NCI-H226 (cell line): ENCODE measurements at regions not wholly inside any gene's neighbourhood (a gene's known extent, or its start where the extent isn't known, plus 50 kb on each side); places are given as distances from the start of the nearest gene placed in this dataset.

Experiments used
- DNase-seq: peaks from one replicate; pipeline ENCODE4 v3.0.0-alpha.2; 2015

DNA sequence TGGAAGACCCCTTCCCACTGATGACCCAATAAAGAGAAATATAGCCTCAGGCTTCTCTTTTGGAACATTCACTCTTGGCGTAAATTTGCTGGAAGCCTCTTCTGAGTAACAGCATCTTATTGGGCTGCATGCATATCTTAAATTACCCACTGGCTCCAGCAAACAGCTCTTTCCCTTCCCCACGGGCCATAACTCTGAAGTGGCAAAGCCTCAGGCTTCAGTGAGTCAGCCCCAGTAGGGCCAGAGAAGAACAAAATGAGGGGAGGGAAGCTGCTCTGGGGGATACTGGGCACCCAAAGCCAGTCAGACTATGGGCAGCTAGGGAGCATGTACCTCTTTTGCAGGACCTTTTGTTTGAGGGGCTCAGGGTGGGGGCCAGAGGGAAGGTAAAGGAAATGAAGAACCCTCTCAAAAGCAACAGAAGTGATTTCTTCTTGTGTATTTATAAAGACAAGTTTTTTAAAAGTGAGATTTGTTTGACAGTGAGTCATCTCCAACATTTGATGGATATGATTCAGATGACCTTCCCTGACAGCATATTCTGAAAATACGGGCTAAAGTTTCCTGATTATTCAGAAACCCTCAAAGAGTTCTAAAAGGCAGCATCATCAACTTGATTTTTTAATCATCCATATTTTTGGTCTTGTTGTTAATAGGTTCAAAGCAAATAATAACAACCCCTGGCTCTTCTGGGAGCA is 203.4 kb downstream of the KIF18A start:
- DNase-seq, result peak; percentile 89

DNA sequence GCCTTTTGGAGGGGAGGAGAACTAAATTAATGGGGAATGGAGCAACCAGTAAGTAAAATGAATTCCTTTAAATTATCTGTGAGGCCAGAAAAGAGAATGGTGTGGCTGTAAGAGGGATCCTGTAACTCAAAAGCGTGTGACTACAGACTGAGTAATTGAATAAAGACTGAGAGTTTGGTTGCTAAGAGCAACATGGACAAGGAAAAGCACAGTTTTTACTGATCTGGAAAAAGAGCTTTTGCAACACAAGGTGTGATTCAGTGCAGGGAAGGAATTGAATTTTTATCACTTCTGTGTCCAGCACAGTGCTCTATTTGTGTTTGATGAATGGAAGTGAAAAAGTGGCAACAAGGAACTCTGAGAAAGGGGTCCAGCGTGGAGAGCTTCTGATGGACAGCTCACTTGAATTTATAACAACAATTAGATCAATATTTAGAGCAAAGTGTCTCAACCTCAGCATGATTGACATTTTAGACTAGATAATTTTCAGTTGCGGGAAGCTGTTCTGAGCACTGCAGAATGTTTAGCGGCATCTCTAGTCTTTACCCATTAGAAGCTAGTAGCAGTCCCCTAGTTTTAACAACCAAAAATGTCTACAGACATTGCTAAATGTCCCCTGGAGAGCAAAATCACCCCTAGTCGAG is 202.8 kb upstream of the BDNF start:
- DNase-seq, result peak; percentile 74

DNA sequence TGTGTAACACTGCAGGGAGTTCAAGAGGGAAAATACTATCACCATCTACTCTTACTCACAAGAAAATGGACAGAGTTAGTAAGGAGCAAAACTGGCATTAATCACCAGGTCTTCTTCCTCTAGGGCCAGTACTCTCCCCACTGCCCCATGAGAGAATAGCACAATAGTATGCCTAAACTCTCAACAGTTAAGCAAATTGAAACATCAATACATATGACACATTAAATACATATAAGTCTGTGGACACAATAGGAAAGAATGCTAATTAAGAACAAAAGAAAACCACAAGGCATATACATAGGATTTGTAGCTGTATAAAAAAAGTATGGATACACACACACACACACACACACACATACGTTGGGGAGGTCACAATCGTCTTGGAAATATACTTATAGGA is 197.9 kb upstream of the BDNF start:
- no peak for DNase-seq

DNA sequence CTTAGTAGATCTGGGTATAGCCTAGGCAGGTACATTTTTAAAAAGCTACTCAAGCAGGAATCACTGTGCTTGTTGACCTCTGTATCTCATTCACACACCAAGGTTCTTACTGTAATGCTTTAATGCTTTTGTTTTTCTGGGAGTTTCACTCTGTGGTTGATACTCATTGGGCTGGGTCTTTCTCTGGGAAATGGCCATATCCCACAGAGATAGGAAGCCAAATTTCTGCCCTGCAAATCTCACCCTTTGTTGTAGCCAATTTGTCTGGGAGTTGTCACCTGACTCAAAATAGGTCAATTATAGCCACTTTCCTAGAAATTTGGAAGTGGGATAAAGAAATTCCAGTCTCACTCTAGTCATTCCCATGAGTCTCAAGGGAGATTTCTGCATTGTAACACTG is 195.8 kb upstream of the BDNF start:
- DNase-seq, result no peak

DNA sequence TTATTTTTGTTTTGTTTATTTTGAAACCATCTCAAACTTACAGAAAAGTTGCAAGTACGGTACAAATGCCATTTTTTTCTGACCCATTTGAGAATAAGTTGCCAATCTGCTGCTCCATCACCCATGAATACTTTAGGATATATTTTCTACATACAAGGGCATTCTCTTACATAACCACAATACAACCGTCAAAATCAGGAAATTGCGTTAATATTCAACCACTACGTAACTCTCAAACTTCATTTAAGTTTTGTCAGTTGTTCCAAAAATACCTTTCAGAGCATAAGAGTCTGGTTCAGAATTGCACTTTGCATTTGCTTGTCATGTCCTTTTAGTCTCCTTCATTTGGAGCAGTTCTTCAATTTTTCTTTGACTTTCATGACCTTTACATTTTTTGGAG is 194.3 kb upstream of the BDNF start:
- DNase-seq, result no peak

DNA sequence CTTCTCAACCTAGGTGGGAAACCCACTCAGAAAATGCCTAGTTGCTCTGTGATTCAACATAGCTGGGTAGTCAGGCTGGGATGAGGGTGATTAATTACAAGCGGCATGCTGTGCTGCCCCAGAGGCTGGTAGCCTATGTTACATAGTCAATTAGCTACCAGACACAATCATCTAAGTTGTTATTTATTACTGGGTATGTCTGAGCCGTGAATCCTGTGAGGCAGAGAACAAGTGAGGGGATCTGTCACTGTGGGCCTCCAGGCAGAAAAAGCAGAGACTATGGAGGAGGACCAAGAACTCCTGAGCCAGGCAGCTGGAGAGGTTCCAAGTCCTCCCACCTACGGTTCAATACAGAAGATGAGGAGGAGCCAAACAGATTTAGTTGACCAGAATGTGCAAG is 186.6 kb upstream of the BDNF start:
- DNase-seq, result peak; percentile 51

DNA sequence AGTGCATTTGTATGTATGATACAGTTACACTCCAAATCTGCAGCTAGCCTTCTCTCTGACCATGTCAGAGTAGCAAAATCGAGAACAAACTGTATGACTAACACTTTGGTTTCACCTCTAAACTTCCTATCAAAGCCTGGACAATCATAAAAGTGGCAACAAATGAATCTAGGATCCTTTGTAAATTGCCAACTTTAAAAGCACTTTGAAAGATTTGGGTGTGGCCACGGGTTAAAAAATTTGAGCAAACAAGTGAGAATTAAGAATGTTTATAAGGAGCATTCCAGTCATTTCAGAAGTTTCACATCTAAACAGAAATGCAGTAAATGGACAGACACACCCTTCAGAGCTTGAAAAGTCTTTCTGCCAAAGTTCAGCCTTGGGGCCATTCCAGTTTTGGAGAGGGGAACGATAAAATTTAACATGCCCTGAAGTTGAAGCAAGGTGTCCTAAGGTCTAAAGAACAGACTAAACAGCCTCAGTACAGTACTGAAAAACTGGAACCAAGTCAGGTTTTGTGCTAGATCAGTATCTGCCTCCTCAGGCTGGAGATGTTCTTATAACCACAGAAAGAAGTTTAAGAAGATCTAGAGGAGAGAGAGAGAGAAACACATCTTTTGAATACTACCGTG is 181.9 kb upstream of the BDNF start:
- DNase-seq, result no peak

DNA sequence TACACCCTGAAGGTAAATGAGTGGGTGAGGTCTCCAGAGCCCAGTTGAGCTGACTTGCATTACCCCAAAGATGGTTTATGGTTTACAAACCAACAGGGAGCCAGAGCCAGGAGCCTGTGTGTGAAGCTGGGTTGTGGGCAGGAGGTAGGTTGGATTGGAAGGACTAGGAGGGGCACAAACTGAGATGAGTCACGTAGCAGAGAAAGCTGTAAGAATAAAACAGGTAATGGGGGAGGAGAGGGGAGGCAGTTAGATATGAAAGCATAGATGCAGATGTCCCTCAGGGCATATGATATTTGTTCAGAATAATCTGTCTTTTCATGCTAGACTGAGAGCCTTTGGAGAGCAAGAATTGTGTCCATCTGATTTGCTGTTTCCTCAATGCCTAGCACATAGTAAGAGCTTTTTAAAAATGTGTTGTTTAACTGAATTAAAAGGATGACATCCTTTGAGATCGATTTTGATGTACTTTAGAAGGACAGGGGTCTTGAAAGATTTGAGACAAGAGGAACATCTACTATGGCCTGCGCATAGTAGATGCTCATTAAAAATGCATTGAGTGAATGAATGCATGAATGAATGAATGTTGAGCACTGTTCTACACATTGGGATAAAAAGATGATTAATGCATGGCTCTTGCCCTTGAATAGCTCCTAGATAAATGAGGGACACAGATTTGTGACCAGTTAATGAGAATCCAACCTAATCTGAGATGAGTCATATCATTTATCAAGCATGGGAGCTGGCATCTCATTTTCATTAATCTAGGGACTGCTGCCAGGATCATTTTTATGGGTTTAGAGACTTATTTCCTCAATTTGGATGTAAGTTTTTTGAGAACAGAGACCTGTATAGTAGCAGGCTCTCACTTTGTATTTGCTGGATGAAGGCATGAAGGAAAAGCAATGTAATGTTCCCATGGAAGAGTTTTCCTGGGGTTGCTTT is 175.8 kb upstream of the BDNF start:
- DNase-seq, result peak; percentile 72

DNA sequence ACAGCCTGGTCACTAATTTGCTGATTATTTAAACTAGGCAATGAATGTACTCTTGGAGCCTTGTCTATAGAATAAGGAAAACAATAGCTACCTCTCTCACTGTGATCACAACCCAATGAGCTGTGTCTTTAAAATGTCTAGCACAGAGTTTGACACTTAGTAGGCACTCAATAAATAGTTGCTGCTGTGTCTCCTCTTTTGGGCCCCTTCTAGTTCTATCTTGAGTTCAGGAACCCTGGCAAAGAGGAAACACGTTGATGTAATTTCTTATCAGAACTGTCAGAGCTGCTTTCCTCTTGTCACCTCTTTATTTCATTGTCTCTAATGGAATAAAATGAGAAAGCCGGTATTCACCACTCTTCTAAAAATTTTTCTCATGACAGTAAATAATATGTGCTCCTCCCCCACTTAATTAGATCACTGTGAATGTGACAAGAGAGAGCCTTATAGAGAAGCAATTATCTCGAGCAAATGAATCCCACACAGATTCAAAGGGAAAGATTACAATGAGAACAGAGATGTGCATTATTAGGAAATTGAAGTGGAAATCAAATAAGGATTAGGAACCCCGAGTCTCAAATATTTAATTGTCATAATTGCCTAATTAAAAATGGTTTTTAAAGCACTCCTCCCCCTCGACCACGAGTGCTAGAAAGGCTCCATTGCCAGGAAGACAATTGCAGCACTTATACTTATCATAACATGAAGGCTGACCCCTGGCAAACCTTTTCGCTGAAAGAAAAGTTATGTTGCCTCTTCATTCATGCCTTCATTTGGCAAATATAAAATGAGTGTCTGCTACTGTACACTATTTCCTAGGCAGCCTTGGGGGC is 175.0 kb upstream of the BDNF start:
- no peak for DNase-seq

DNA sequence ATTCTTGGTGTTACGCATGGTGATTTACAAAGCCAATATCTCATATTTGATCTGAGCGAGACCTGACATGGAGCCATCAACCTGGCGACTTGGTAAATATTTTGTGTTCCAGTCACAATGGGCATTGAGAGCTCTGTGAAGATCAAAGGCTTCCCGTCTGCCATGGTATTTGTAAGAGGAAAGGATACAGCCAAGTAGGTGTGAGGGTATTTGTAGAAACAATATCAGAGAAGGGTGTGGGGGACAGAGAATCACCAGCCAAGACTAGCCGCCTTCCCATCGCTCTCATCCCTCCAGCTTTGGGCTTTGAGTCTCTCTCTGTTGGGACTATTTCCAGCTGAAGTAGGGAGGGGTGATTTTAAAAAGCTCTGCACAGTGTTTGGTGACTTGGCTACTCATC is 173.4 kb upstream of the BDNF start:
- no peak for DNase-seq

DNA sequence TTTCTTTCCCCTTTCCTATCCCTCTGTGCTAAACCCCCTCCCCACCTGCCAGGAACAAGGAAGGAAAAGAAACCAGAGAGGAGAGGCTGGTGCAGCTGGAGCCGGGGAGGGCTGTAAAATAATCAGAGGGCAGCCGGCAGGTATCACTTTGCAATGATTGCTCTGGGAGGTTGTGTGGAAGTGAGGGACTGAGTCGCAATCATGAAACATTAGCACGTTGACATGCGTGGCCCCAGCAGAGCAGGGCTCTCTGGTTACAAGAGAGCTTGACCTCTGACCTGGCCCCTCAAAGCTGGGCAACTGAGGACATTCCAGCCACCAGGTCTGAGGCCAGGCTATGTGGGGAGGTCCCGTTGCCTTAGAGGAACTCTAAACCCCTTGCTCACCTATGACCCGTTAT is 170.8 kb upstream of the BDNF start:
- no peak for DNase-seq

DNA sequence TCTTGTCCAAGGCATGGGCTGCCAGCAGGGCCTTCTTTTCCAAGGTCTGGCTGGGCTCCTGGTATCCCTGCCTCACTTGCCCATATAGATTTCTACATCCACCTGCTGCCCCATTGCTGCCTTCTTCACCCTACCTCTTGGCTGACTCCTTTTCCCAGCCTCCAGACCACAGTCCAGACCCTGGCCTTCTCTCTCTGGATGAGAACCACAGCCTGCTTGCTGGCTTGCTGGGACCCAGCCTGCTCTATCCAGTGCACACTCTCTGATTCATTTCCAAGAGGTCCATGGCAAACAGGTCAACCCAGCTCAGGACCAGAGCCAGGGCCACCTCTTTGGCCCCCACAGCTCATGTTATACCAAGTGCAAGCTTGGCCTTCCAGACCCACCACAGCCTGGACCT is 169.4 kb upstream of the BDNF start:
- DNase-seq, result no peak

DNA sequence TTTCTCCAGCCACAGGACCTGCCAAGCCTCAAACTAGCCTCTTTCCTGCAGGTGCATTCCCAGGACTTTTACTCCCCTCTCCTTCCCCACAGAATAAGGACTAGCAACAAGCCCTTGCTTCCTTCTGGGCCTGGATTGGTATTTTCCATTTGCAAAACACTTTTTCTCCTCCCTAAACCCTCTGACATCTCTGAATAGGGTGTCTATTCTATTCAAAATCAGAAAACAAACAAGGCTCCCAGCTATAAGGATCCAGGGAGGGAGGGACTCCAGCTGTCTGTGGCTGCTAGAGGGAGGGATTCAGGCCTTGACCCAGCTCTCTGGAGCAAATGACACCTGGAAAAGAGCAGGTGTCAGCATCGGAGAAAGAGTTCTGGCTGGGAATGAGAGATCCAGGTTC is 168.5 kb upstream of the BDNF start:
- no peak for DNase-seq

DNA sequence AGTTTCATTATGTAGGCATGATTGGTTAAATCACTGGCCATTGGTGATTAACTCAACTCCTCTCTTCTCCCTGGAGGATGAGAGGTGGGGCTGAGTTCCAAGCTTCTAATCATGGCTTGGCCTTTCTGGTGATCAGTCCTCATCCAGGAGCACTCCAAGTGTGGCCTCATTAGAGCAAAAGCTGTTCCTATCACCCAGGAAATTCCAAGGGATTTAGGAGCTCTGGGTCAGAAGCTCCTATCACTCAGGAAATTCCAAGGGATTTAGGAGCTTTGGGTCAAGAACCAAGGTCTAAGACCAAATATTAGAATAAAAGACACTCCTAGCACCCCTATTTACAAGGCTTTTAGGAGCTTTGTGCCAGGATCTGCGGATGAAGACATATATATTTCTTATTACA is 168.0 kb upstream of the BDNF start:
- DNase-seq, result peak; percentile 57

DNA sequence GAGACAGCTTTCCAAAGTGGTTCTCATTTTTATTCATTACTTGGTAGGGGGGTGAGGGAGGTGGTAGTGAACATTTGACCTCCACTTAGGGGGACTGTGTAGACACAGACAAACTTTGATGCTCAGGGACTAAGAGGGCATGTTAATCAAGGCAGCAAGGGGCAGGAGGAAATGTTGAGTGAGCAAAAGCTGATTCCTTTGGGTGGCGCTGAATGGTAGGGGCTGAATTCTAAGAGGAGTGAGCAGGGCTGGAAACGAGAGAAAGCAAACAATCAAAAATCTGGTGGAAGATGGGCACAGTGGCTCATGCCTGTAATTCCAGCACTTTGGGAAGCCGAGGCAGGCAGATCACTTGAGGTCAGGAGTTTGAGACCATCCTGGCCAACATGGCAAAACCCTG is 164.8 kb upstream of the BDNF start:
- no peak for DNase-seq

DNA sequence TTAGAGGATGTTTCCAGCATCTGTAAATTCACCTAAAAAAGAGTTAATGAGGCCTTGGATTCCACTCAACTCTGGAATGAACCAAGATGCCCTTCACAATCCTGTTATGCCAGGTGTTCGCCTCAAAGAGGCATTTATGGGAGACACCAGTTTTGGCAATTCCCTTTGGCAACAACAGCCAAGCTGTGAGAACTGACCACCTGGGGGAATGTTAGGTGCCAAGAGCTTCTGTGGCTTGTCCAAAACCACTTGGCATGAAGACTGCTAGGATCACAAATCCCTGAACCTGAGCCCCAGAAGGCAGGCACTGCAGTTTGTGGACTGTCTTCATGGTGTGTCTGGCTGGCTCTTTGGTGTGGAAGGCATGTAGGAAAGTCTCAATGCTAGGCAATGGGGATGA is 164.4 kb upstream of the BDNF start:
- DNase-seq, result no peak

DNA sequence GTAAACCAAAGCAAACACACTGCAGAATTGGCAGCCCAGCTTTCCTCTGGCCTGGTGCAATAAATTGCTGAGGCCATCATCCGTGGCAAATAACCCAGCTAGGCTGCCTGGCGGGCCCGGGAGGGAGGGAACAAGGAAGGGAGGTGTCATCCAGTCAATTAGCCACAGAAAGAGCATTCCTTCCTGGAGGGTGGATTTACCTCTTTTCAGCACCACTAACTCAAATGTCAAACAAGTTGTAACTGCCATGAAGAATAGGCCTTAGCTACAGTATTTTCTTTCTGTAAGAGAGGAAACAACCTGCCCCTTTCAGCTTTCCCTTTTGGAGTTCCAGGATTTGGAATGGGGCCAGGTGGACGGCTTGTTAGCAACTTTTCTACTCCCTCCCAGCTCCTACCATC is 163.8 kb upstream of the BDNF start:
- DNase-seq, result no peak

DNA sequence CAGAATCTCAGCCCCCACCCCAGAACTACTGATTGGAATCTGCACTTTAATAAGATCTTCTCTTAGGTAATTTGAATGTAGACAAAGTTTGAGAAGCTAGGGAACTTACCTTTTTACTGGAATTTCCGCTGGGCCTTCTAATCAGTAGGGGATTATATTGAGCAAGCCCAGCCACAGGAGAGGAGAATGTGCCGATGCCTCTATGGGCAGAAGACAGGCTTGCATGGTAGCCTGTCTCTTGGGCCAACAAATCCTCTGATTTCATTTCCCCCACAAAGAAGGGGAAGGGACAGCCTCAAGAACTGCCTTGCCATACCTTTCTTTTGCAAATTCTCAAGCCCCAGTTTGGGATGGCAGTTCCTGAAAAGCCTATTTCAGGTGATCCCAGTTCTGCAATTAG is 163.4 kb upstream of the BDNF start:
- no peak for DNase-seq

DNA sequence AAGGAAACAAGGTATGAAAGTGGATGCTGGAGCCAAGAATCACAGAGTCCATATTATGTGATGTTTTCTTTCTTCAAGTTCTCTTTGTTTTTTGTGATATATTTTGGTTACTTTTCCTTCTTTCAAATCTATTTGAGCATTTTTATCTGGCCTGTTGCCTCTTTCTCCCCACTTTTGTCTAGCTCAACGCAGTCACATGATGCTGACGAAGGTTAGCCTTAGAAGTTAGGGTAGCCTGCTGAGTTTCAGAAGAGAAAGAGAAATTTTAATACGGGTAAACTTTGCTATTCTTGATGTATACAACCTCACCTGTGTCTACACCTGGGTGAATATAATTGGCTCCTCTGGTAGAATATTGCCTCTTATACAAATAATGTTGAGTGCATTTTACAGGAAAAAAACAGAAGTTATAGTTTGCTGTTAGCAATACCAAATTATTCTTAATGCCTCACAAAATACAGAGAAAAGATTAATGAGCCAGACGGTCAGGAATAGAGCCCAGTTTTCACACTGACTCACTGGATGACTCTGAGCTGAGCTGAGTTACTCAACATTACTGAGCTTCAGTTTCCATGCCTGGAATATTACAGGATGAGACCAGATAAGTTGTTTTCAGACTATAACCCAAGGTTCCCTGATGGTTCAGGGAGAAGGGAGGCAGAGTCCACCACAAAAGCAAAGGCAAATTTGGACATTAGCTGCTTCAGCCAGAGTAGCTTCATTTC is 161.6 kb upstream of the BDNF start:
- DNase-seq, result peak; percentile 89

DNA sequence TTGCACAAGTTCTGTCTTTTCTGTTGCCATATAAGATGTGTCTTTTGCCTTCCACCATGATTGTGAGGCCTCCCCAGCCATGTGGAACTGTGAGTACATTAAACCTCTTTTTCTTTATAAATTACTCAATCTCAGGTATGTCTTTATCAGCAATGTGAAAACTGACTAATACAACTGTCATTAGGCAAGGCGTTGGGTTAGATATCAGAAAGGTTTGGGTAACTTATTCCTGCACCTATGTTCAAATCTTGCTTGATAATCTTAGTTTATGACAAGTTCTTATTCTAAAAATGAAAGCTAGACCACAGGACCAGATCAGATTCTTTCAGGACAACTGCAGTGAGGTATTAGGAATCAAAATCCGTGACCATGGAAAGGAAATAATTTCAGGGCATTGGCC is 160.6 kb upstream of the BDNF start:
- peak; percentile 51 for DNase-seq

DNA sequence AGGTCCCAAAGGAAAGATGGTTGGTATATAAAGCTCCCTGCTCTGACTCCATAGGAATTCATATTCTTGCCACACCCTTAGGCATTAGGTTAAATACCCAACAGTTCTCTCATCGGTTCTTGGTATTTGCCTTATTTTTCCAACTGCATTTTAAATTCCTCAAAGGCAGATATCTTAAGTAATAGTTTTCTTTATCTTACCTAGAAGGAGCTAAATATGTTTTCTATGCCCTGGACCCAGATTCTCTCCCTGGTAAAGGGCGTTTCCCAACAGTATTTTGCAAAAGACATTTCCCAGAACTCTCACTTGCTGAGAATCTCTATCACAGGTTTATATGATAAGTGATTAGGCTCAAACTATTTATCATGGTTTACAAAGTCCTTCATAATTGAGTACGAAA is 158.6 kb upstream of the BDNF start:
- DNase-seq, result peak; percentile 78

DNA sequence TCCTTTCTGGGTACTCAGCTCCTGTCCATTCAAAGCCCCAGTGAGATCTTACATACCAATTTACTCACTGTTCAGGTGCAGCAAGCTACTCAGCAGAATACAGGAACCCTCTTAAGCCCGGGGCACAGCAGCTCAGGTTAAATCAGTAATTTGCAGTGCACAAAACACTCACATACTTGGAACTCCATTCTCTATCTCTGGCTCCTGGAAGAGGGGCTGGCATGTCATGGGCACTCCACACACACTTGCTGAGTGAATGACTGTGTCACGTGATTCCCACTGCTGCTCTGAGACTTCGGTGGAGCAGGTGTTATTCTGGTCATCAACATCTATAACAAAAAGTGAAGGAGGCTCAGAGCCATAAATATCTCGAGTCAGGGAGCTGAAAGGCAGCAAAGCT is 157.3 kb upstream of the BDNF start:
- no peak for DNase-seq
